Astrocyte of the spinal cord (primary cell): ENCODE measurements at regions not wholly inside any gene's neighbourhood (a gene's known extent, or its start where the extent isn't known, plus 50 kb on each side); places are given as distances from the start of the nearest gene placed in this dataset.
"Not testable (repeated sequence)": the region's sequence is repeated elsewhere in the genome, so short reads cannot be mapped to it uniquely, and the experiment has no call there.

Experiments
- DNase-seq: peaks from one replicate; pipeline ENCODE4 v3.0.0; 2011; ENCODE audit warnings: low read depth, low spot score
- H3K4me3 ChIP-seq: 2 replicates; pipeline ENCODE4 v1.5.1; 2011; ENCODE audit warnings: low read depth, mild to moderate bottlenecking, low read length, moderate library complexity
- CTCF ChIP-seq: IDR thresholded peaks from 2 replicates; pipeline ENCODE4 v1.5.1; 2012; ENCODE audit warnings: low read depth, mild to moderate bottlenecking, low read length, inconsistent platforms
- in situ Hi-C: cut with HindIII; loops from 2 replicates; pipeline ENCODE4 v1.10.0; 2017; ENCODE audit warnings: low sequenced_read_pairs

GRCh38 chr10:65033957-65034356, 1512.8 kb downstream of the REEP3 start:
- no peak for DNase-seq
- in situ Hi-C loops: no loop called here
- no peak overlapping the region for H3K4me3 ChIP-seq
- TF ChIP-seq CTCF: no peak

GRCh38 chr10:65040796-65041195, 1519.6 kb downstream of the REEP3 start:
- in situ Hi-C loops: no loop called here
- DNase-seq: no peak
- no peak overlapping the region for H3K4me3 ChIP-seq
- no peak for TF ChIP-seq CTCF

GRCh38 chr10:65041307-65041706, 1520.1 kb downstream of the REEP3 start:
- TF ChIP-seq CTCF: no peak
- no peak for DNase-seq
- in situ Hi-C loops: no loop called here
- no peak overlapping the region for H3K4me3 ChIP-seq

GRCh38 chr10:65042496-65042895, 1521.3 kb downstream of the REEP3 start:
- H3K4me3 ChIP-seq: no peak overlapping the region
- in situ Hi-C loops: no loop called here
- TF ChIP-seq CTCF: no peak
- no peak for DNase-seq

GRCh38 chr10:65046831-65047230, 1525.6 kb downstream of the REEP3 start:
- DNase-seq: no peak
- no peak for TF ChIP-seq CTCF
- H3K4me3 ChIP-seq: no peak overlapping the region
- in situ Hi-C loops: no loop called here

GRCh38 chr10:65052111-65052510, 1530.9 kb downstream of the REEP3 start:
- in situ Hi-C loops, H3K4me3 ChIP-seq, DNase-seq: not testable (repeated sequence)

- in situ Hi-C loops, H3K4me3 ChIP-seq, DNase-seq: not testable (repeated sequence)
Observed at GRCh38 chr10:65053397-65053796, 1532.2 kb downstream of the REEP3 start.

- H3K4me3 ChIP-seq, in situ Hi-C loops, DNase-seq: not testable (repeated sequence)
Observed at GRCh38 chr10:65053831-65054351, 1532.7 kb downstream of the REEP3 start.

- DNase-seq, H3K4me3 ChIP-seq, in situ Hi-C loops: not testable (repeated sequence)
Observed at GRCh38 chr10:65054701-65055100, 1533.5 kb downstream of the REEP3 start.
